ENCODE measurements at regions not wholly inside any gene's neighbourhood (a gene's known extent, or its start where the extent isn't known, plus 50 kb on each side); places are given as distances from the start of the nearest gene placed in this dataset.

- TF ChIP-seq CTCF (IDR thresholded peaks at IDR 0.05; ENCODE audit: insufficient read depth, low read length) (no peak), POLR2AphosphoS5 (IDR thresholded peaks at IDR 0.05; ENCODE audit: low read depth) (no peak), GABPA (IDR thresholded peaks at IDR 0.05; ENCODE audit: low read depth) (no peak), REST (IDR thresholded peaks at IDR 0.05; ENCODE audit: insufficient replicate concordance, low read depth) (no peak)
Observed at GRCh38 chr15:101543926-101544612, 54.6 kb upstream of the PCSK6 start.

Measured in HL-60 (cell line).